ENCODE measurements at regions not wholly inside any gene's neighbourhood (a gene's known extent, or its start where the extent isn't known, plus 50 kb on each side); places are given as distances from the start of the nearest gene placed in this dataset.
"Not testable (repeated sequence)": the region's sequence is repeated elsewhere in the genome, so short reads cannot be mapped to it uniquely, and the experiment has no call there.

DNA sequence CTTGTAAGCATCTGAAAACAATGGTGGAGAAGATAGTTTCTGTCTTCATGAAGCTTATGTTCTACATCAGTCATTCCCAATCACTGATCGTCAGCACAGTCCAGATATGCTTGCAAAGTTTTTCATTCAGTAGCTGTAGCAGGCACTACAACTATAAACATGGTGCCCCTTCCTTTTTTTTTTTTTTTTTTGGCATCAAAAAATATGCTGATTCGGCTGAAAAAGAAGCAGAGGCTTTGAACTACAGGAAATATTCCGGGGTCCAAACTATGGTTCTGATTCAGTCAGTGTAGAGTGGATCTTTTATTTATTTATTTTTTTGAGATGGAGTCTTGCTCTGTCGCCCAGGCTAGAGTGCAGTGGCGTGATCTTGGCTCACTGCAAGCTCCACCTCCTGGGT lies 414.4 kb downstream of the OLFM4 start:
- no peak for DNase-seq (ENCODE audit: low spot score)
- POLR2A ChIA-PET (ENCODE audit: low non-redundant PET): no interaction called here
- intact Hi-C loops (cut with micrococcal nuclease; ENCODE audit: unreplicated experiment): no loop called here
- Histone ChIP-seq H3K27ac (ENCODE audit: low read depth, low read length, poor library complexity, severe bottlenecking) (no peak overlapping the region), H3K4me1 (ENCODE audit: insufficient read depth, low read length, poor library complexity, severe bottlenecking) (no peaks in the 10 kb centered on the region), H3K4me3 (ENCODE audit: low read depth, low read length, poor library complexity, severe bottlenecking) (no peak overlapping the region), H3K9me3 (ENCODE audit: low read depth, low read length, poor library complexity, severe bottlenecking) (no peaks in the 10 kb centered on the region), H3K36me3 (ENCODE audit: insufficient read depth, low read length, poor library complexity, severe bottlenecking) (no peaks in the 10 kb centered on the region), H3K27me3 (replicated peaks; ENCODE audit: insufficient read depth, low read depth, low read length, poor library complexity) (no peaks in the 10 kb centered on the region)
- no peak for TF ChIP-seq EZH2 (IDR thresholded peaks at IDR 0.05; ENCODE audit: borderline replicate concordance, low read depth, low read length, poor library complexity, severe bottlenecking)
- no TSS peak for BruUV-seq (replicated peaks)
- CTCF ChIA-PET: no interaction called here

- TF ChIP-seq CTCF (conservative IDR thresholded peaks at IDR 0.05; ENCODE audit: low read depth, low read length): no peak
- no peak for TF ChIP-seq EZH2 (IDR thresholded peaks at IDR 0.05; ENCODE audit: borderline replicate concordance, low read depth, low read length, poor library complexity, severe bottlenecking)
- DNase-seq (ENCODE audit: low spot score): no peak
- Histone ChIP-seq H3K4me1 (ENCODE audit: insufficient read depth, low read length, poor library complexity, severe bottlenecking) (no peaks in the 10 kb centered on the region), H3K27me3 (replicated peaks; ENCODE audit: insufficient read depth, low read depth, low read length, poor library complexity) (no peaks in the 10 kb centered on the region), H3K36me3 (ENCODE audit: insufficient read depth, low read length, poor library complexity, severe bottlenecking) (no peaks in the 10 kb centered on the region), H3K27ac (ENCODE audit: low read depth, low read length, poor library complexity, severe bottlenecking) (no peak overlapping the region), H3K9me3 (ENCODE audit: low read depth, low read length, poor library complexity, severe bottlenecking) (peaks cover 8% of the 10 kb centered on the region), H3K4me3 (ENCODE audit: low read depth, low read length, poor library complexity, severe bottlenecking) (no peak overlapping the region)
- ChIA-PET POLR2A (ENCODE audit: low non-redundant PET) (no interaction called here), CTCF (no interaction called here)
- no TSS peak for BruUV-seq (replicated peaks)
- intact Hi-C loops (cut with micrococcal nuclease; ENCODE audit: unreplicated experiment): no loop called here
Measured at GRCh38 chr13:53445686-53446085, 417.1 kb downstream of the OLFM4 start.

GRCh38 chr13:53447456-53447855 lies 418.8 kb downstream of the OLFM4 start:
- ChIA-PET CTCF (no interaction called here), POLR2A (ENCODE audit: low non-redundant PET) (no interaction called here)
- Histone ChIP-seq H3K27ac (ENCODE audit: low read depth, low read length, poor library complexity, severe bottlenecking) (no peak overlapping the region), H3K4me3 (ENCODE audit: low read depth, low read length, poor library complexity, severe bottlenecking) (no peak overlapping the region), H3K27me3 (replicated peaks; ENCODE audit: insufficient read depth, low read depth, low read length, poor library complexity) (no peaks in the 10 kb centered on the region), H3K36me3 (ENCODE audit: insufficient read depth, low read length, poor library complexity, severe bottlenecking) (no peaks in the 10 kb centered on the region), H3K9me3 (ENCODE audit: low read depth, low read length, poor library complexity, severe bottlenecking) (peaks cover 8% of the 10 kb centered on the region), H3K4me1 (ENCODE audit: insufficient read depth, low read length, poor library complexity, severe bottlenecking) (no peaks in the 10 kb centered on the region)
- intact Hi-C loops (cut with micrococcal nuclease; ENCODE audit: unreplicated experiment): no loop called here
- TF ChIP-seq EZH2 (IDR thresholded peaks at IDR 0.05; ENCODE audit: borderline replicate concordance, low read depth, low read length, poor library complexity, severe bottlenecking) (no peak), CTCF (conservative IDR thresholded peaks at IDR 0.05; ENCODE audit: low read depth, low read length) (no peak)
- no TSS peak for BruUV-seq (replicated peaks)
- DNase-seq (ENCODE audit: low spot score): no peak

GRCh38 chr13:53447863-53448262 lies 419.2 kb downstream of the OLFM4 start:
- POLR2A ChIA-PET (ENCODE audit: low non-redundant PET): no interaction called here
- Histone ChIP-seq H3K36me3 (ENCODE audit: insufficient read depth, low read length, poor library complexity, severe bottlenecking) (no peaks in the 10 kb centered on the region), H3K27ac (ENCODE audit: low read depth, low read length, poor library complexity, severe bottlenecking) (no peak overlapping the region), H3K4me1 (ENCODE audit: insufficient read depth, low read length, poor library complexity, severe bottlenecking) (no peaks in the 10 kb centered on the region), H3K27me3 (replicated peaks; ENCODE audit: insufficient read depth, low read depth, low read length, poor library complexity) (no peaks in the 10 kb centered on the region), H3K9me3 (ENCODE audit: low read depth, low read length, poor library complexity, severe bottlenecking) (peaks cover 8% of the 10 kb centered on the region), H3K4me3 (ENCODE audit: low read depth, low read length, poor library complexity, severe bottlenecking) (no peak overlapping the region)
- TF ChIP-seq EZH2 (IDR thresholded peaks at IDR 0.05; ENCODE audit: borderline replicate concordance, low read depth, low read length, poor library complexity, severe bottlenecking) (no peak), CTCF (conservative IDR thresholded peaks at IDR 0.05; ENCODE audit: low read depth, low read length) (no peak)
- intact Hi-C loops (cut with micrococcal nuclease; ENCODE audit: unreplicated experiment): no loop called here
- CTCF ChIA-PET: no interaction called here
- BruUV-seq (replicated peaks): no TSS peak
- DNase-seq (ENCODE audit: low spot score): no peak

DNA sequence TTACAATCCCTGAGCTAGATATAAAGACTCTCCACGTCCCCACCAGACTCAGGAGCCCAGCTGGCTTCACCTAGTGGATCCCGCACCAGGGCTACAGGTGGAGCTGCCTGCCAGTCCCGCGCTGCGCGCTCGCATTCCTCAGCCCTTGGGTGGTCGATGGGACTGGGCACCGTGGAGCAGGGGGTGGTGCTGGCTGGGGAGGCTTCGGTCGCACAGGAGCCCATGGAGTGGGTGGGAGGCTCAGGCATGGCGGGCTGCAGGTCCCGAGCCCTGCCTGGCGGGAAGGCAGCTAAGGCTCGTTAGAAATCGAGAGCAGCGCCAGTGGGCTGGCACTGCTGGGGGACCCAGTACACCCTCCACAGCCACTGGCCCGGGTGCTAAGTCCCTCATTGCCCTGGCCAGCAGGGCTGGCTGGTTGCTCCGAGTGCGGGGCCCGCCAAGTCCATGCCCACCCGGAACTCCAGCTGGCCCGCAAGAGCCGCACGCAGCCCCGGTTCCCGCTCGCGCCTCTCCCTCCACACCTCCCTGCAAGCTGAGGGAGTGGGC lies 423.7 kb downstream of the OLFM4 start:
- not testable (repeated sequence) for DNase-seq (ENCODE audit: low spot score); BruUV-seq (replicated peaks)

More for the DNA sequence above, 423.7 kb downstream of the OLFM4 start:
- H3K4me3 ChIP-seq (ENCODE audit: low read depth, low read length, poor library complexity, severe bottlenecking); intact Hi-C loops (cut with micrococcal nuclease; ENCODE audit: unreplicated experiment); H3K36me3 ChIP-seq (ENCODE audit: insufficient read depth, low read length, poor library complexity, severe bottlenecking); CTCF ChIA-PET; H3K4me1 ChIP-seq (ENCODE audit: insufficient read depth, low read length, poor library complexity, severe bottlenecking); H3K27me3 ChIP-seq (replicated peaks; ENCODE audit: insufficient read depth, low read depth, low read length, poor library complexity); H3K27ac ChIP-seq (ENCODE audit: low read depth, low read length, poor library complexity, severe bottlenecking); POLR2A ChIA-PET (ENCODE audit: low non-redundant PET); H3K9me3 ChIP-seq (ENCODE audit: low read depth, low read length, poor library complexity, severe bottlenecking): not testable (repeated sequence)

Measured in A673 (cell line).